Esophagus squamous epithelium (tissue), 4 donors: ENCODE measurements at regions not wholly inside any gene's neighbourhood (a gene's known extent, or its start where the extent isn't known, plus 50 kb on each side); places are given as distances from the start of the nearest gene placed in this dataset.

ENCODE experiments used
- POLR2A ChIP-seq, 4 donors: fragments of 450-650 bp; IDR thresholded peaks; one replicate each; pipeline ENCODE4 v1.6.1; 2017; ENCODE audit warnings: antibody characterized with exemption in 4 of 4, mild to moderate bottlenecking in 4 of 4, moderate library complexity in 3 of 4
- TF ChIP-seq, protein P1 (sequence below), 6 experiments: fragments of 450-650 bp in 4 of 6; fragments of 200-600 bp in 2 of 6; sonication (generic) in 2 of 6; IDR thresholded peaks; one replicate each; pipeline ENCODE4 v1.5.1; 2016 to 2019; ENCODE audit warnings: antibody characterized with exemption in 6 of 6, mild to moderate bottlenecking in 4 of 6, moderate library complexity in 4 of 6

GRCh38 chr17:34715504-34715903 lies 136.1 kb downstream of the TMEM132E start:
- TF ChIP-seq, protein P1, sequence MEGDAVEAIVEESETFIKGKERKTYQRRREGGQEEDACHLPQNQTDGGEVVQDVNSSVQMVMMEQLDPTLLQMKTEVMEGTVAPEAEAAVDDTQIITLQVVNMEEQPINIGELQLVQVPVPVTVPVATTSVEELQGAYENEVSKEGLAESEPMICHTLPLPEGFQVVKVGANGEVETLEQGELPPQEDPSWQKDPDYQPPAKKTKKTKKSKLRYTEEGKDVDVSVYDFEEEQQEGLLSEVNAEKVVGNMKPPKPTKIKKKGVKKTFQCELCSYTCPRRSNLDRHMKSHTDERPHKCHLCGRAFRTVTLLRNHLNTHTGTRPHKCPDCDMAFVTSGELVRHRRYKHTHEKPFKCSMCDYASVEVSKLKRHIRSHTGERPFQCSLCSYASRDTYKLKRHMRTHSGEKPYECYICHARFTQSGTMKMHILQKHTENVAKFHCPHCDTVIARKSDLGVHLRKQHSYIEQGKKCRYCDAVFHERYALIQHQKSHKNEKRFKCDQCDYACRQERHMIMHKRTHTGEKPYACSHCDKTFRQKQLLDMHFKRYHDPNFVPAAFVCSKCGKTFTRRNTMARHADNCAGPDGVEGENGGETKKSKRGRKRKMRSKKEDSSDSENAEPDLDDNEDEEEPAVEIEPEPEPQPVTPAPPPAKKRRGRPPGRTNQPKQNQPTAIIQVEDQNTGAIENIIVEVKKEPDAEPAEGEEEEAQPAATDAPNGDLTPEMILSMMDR (IDR thresholded peaks at IDR 0.05), result no peak
- no peak for TF ChIP-seq POLR2A (IDR thresholded peaks at IDR 0.05)
